ENCODE measurements at regions not wholly inside any gene's neighbourhood (a gene's known extent, or its start where the extent isn't known, plus 50 kb on each side); places are given as distances from the start of the nearest gene placed in this dataset.

- ChIA-PET POLR2A (ENCODE audit: partially characterized antibody) (no interaction called here), CTCF (ENCODE audit: partially characterized antibody) (interaction anchor here (1.8 to 2.5 kb wide), 2 partner anchors 12 to 26 kb away, joined by 4 to 7 read pairs; no protein-coding TSS in a partner anchor)
- no peak overlapping the region for H3K18ac ChIP-seq (ENCODE audit: extremely low read depth, low read length)
- WGBS, 2 experiments (ENCODE audit: extremely low coverage in 1 of 2, insufficient coverage in 1 of 2, insufficient read length in 1 of 2, insufficient replicate concordance in 2 of 2, low coverage in 1 of 2, low lambda C conversion rate in 2 of 2, missing lambda C conversion rate in 1 of 2), result 91% methylated on average over 7 of the region's 7 CpGs; no CpG with 5 or more reads in 1 of the 2 experiments
- peak overlapping the region; percentile 0; the same call in 1 of the 2 replicates for H2BK5ac ChIP-seq (ENCODE audit: low read depth, low read length)
- peak overlapping the region; percentile 76; the same call in 1 of the 2 replicates for H2AFZ ChIP-seq (ENCODE audit: low read length)
- peak overlapping the region; percentile 2; the same call in 1 of the 2 replicates for H2BK15ac ChIP-seq (ENCODE audit: low read length)
- no peak overlapping the region; the same call in 1 of the 2 replicates for H3K27ac ChIP-seq (ENCODE audit: low read depth, low read length)
- H2BK12ac ChIP-seq (ENCODE audit: low read depth, low read length), result peak overlapping the region; percentile 1; the same call in 1 of the 2 replicates
- peak overlapping the region; percentile 4; the same call in 1 of the 2 replicates for H4K8ac ChIP-seq (ENCODE audit: extremely low read depth, insufficient read depth, low read length)
- no peaks in the 10 kb centered on the region for H3K79me2 ChIP-seq (ENCODE audit: control insufficient read depth in 1 of 2, insufficient read depth in 2 of 2, low read length in 2 of 2)
- H4K20me1 ChIP-seq (replicated peaks in 1 of 2; ENCODE audit: control insufficient read depth in 1 of 2, insufficient read depth in 2 of 2, low read length in 2 of 2), result no peaks in the 10 kb centered on the region
- no peak overlapping the region for H3K14ac ChIP-seq (ENCODE audit: insufficient read length)
- no peaks in the 10 kb centered on the region; a peak in 1 of 7 replicates for H3K27me3 ChIP-seq (replicated peaks in 1 of 4; ENCODE audit: control insufficient read depth in 3 of 4, extremely low read depth in 1 of 4, insufficient read depth in 3 of 4, low read length in 3 of 4)
- no peak for DNase-seq (ENCODE audit: low read depth in 1 of 2, low spot score in 2 of 2)
- H3K23me2 ChIP-seq (ENCODE audit: low read depth, low read length), result no peaks in the 10 kb centered on the region; the same call in 1 of the 2 replicates
- H3K56ac ChIP-seq (replicated peaks; ENCODE audit: insufficient read length, low read depth, low read length), result no peak overlapping the region
- peak overlapping the region; percentile 77; the same call in 1 of the 2 replicates for H2AK5ac ChIP-seq (ENCODE audit: low read depth, low read length)
- H3K9ac ChIP-seq (replicated peaks in 1 of 4; ENCODE audit: extremely low read depth in 1 of 4, low read depth in 3 of 4, low read length in 3 of 4), result no peak overlapping the region
- no peaks in the 10 kb centered on the region for H3K9me3 ChIP-seq (ENCODE audit: insufficient read depth in 2 of 2, low read depth in 1 of 2, low read length in 1 of 2)
- H4K91ac ChIP-seq (replicated peaks; ENCODE audit: insufficient read length, low read length), result peak overlapping the region; percentile 29
- FAIRE-seq, result no peak
- peak overlapping the region; percentile 22 for H3K4ac ChIP-seq (replicated peaks; ENCODE audit: insufficient read length, low read depth, low read length)
- H3K4me3 ChIP-seq (ENCODE audit: extremely low read depth in 1 of 4, insufficient read depth in 2 of 4, low read depth in 3 of 4, low read length in 4 of 4), result no peak overlapping the region
- peaks cover 3 to 16% (median 10%) of the 10 kb centered on the region in 4 experiments for H3K4me1 ChIP-seq (replicated peaks in 1 of 4; ENCODE audit: control insufficient read depth in 3 of 4, insufficient read depth in 4 of 4, low read length in 3 of 4)
- no peak overlapping the region for H3K23ac ChIP-seq (ENCODE audit: insufficient read length)
- H2BK120ac ChIP-seq (replicated peaks; ENCODE audit: low read depth, low read length), result no peak overlapping the region
- H3K4me2 ChIP-seq (ENCODE audit: insufficient read depth in 1 of 2, low read depth in 2 of 2, low read length in 2 of 2), result peak overlapping the region in 1 of 2 experiments; percentile 12; a peak in 1 of 4 replicates
- peak overlapping the region; percentile 62; the same call in 1 of the 2 replicates for H2BK20ac ChIP-seq (ENCODE audit: low read length)
- no peaks in the 10 kb centered on the region for H3K36me3 ChIP-seq (ENCODE audit: control insufficient read depth in 2 of 4, insufficient read depth in 4 of 4, low read length in 3 of 4)
- no peaks in the 10 kb centered on the region for H3K79me1 ChIP-seq (ENCODE audit: low read depth, low read length)
- H4K5ac ChIP-seq (ENCODE audit: insufficient read length, low read depth, low read length), result no peak overlapping the region
- no peak for TF ChIP-seq RNF2 (IDR thresholded peaks at IDR 0.05; ENCODE audit: borderline replicate concordance, low read depth, low read length, missing control alignments, poor library complexity, severe bottlenecking)
- TF ChIP-seq SP4 (IDR thresholded peaks at IDR 0.05; ENCODE audit: low read length), result no peak
- no peak for TF ChIP-seq BCL11A (IDR thresholded peaks at IDR 0.05; ENCODE audit: low read depth in 2 of 2, low read length in 2 of 2)
- no peak for TF ChIP-seq TAF7 (optimal IDR thresholded peaks at IDR 0.05; ENCODE audit: borderline replicate concordance, low read depth, low read length)
- TF ChIP-seq JUND (IDR thresholded peaks at IDR 0.05; ENCODE audit: low read length), result no peak
- no peak for TF ChIP-seq KDM1A (IDR thresholded peaks at IDR 0.05; ENCODE audit: borderline replicate concordance, low read length)
- no peak for TF ChIP-seq EZH2 (IDR thresholded peaks at IDR 0.05; ENCODE audit: low read depth, low read length, severe bottlenecking)
- no peak for TF ChIP-seq MAX (IDR thresholded peaks at IDR 0.05)
- TF ChIP-seq ZNF274 (IDR thresholded peaks at IDR 0.05; ENCODE audit: borderline replicate concordance, extremely low read depth, low read length), result no peak
Observed at GRCh38 chr20:17859002-17859615, 109.5 kb downstream of the SNX5 start.

Data from H1 (cell line).